Stimulated activated CD4-positive, alpha-beta T cell treated with anti-CD3 and anti-CD28 coated beads, Interleukin-4, amount 100 ng/mL, for 1 hour (primary cell): ENCODE measurements at regions not wholly inside any gene's neighbourhood (a gene's known extent, or its start where the extent isn't known, plus 50 kb on each side); places are given as distances from the start of the nearest gene placed in this dataset.
"Not testable (repeated sequence)": the region's sequence is repeated elsewhere in the genome, so short reads cannot be mapped to it uniquely, and the experiment has no call there.

Experiments used
- DNase-seq: peaks from one replicate; pipeline ENCODE4 v3.0.0-alpha.2; 2020

DNA sequence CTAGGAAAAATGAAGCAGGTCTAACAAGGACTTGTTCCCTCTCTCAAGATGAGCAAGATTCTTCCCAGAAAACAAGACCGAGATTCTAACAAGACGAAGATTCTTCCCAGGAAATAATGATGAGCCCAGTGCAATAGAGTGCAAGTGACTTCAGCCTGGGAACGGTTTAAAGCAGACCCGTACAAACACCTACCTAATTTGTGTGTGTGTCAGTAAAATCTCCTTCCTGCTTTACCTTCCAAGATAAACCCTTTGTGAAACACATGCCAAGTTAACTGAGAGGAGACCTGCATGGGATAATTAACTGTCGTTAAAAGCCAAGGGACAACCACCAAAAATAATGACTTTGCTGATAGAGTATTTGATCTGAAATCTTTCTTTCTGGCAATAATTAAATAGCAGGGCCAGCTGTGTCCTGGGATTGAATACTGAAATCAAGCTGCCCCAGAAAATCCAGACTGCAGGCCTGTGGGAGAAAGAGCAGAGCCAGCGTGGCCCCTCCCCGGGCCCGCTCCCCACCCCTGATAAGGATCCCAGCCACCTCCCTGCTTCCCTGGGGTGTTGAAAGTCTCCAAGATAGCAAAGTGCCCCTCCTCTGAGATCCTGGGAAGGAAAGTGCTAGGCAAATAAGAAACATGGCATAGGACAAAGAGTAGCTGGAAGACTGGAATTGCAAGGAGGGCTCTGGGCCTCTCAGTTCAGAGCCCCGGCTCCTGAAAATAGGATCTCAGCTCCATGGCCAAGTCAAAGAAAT lies 145.5 kb downstream of the CYP26B1 start:
- DNase-seq, result no peak

DNA sequence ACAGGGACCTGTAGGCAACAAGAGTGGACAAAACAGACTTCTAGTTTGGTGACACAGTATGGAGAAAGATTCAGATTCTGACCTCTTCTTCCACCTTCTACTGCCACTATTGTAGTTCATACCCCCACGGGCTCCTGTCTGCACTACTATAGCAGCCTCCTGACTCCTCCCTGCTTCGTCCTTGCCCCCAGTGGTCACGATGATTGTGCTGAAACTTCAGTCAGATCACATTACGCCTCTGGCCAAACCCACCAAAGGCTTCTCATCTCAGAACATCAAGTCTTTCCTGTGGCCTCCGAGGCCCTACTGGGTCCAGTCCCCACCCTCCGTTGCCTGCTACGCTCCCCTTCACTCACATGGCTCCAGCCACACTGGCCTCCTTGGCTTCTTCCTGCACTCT lies 147.6 kb downstream of the CYP26B1 start:
- DNase-seq, result no peak

DNA sequence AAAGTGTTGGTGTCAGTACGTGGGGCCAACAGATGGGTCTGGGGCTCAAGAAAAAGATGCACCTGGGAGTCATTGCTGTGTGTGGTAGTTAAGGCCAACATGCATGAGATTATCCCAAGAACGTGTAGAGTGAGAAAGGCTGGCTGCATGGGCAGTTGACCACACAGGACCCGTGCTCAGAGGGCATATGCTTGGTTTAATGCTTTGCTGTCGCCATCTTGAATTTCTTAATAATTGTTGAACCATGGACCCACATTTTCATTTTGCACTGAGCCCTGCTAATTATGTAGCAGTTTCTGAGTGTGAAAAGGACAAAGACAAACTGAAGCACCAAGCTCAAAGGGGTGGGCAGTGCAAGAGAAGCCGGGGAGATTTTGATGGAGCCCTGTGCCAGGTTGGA lies 148.1 kb downstream of the CYP26B1 start:
- DNase-seq, result no peak

DNA sequence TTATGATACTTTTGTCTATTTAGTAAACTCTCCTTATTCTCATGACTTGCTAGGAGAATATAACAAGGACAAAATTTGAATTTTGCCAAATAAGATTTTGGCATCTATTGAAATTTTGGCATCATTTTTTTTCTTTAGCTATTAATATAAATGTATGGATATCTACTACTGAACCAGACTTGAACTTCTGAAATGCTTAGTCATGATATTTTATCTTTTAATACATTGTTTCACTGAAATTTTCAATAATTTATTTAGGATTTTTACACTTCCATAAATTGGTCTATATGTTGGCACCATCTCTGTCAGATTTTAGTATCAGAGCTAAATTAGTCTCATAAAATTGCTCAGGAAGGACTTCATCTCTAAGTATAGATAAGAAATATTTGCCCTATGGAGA lies 149.8 kb downstream of the CYP26B1 start:
- no peak for DNase-seq

DNA sequence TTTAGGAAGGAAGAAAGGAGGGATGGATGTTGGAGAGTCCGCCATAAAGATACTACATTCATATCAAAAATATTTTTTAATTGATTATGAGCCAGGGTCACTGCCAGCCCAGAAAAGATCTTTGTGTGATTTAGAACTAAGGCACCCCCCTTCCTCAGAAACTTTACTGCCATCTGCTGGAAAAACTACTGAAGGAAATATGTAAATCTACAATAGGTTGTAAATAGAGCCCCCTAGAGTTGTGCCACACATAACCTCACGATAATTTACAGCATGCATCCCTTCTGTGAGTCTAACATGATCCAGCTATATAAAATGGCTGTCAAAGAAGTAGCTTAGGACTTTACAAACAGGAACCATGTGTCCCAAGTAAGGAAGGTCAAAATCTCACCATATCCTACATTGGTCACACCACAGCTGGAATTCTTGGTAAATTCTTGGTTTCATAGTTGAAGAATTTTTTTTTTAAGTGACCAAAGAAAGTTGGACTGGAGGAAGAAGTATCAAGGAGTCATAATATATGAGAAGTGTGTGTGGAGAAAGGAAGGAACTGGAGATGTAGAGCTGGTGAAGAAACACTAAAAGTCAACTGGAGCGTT lies 152.5 kb downstream of the CYP26B1 start:
- no peak for DNase-seq

DNA sequence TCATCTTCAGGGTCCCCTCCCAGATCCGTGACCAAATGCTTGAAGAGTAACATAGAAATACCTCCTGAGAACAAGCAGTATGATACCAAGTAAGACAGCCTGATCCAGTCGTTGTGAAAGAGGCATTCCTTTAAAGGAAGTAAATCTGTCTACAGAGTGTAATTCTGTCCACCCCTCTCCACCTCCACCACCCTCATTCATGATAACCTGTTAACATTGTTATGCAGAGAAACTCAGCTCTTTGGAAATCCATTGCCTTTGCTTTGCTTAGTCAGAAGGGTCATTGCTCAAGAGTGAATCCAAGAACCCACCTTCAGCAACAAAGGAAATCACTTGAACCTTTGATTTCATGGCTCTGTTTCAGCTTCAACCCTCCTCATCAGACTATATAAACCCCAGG lies 155.6 kb downstream of the CYP26B1 start:
- no peak for DNase-seq

DNA sequence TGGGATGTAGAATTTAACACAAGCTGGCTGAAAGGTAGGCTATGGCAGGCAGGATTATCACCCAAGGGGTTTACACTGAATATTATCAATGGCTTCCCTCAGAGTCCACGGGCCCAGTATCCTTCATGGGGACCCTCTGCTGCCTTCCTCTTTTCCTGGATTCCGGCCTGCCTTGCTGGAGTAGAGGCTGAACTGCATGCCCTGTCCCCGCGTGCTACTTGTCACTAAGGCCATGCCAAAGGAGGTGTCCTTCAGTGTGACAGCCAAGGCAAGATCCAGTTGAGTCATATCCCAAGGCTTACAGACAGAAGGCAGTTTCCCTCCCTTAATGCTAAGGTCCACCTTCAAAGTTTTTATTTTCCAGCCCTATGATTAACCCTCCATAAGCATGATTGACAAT lies 156.3 kb downstream of the CYP26B1 start:
- no peak for DNase-seq

DNA sequence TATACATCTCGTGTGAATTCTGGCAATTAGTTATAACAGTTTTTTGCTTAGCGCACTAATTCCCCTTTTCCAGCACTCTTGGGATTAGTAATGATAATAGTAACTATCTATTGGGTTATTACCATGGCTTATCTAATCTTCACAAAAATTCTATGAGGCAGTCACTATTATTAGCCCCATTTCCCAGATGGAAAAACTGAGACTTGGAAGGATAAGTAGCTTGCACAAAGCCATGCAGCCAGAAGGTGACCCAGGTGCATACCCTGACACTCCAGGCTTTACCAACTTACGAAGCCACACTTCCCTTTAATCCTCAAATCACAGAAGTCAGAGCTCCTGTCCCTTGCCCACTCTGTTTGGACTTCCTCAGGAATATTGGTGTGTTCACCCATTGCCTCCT lies 156.8 kb downstream of the CYP26B1 start:
- DNase-seq, result no peak

DNA sequence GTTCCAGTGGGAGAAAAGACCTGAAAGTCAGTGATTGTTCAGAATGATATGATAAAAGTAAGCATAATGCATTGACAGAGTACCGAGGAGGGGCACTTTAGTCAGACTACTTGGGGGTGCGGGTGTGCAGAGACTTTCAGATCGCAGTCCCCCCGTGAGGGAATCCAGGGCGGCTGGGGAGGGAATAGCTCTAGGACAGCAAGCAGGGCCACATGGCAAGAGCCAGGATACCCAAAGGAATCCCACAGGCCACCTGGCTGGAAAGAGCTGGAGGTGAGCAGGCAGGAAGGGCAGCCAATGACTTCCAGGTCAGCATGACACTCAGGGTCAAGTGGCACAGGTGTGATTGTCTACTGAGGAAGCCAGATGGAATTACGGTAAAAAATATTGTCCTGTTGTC lies 157.5 kb downstream of the CYP26B1 start:
- no peak for DNase-seq

DNA sequence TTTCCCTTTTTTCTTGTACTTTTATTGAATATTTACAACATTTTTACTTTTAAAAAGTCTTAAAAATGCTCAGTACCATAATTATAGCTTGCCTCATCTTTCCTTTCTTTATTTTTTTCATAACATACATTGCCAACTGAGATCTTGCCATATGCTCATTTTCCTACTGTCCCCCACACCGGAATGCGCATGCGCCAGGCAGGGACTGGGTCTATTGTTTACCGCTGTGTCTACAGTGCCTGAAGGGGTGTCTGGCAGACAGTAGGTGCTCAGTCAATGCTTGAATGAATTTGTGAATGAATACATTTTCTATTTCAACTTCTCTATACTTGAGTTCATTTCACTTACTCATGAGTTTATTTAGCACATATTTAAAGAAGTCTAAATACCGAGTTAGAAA lies 158.0 kb downstream of the CYP26B1 start:
- DNase-seq, result no peak

DNA sequence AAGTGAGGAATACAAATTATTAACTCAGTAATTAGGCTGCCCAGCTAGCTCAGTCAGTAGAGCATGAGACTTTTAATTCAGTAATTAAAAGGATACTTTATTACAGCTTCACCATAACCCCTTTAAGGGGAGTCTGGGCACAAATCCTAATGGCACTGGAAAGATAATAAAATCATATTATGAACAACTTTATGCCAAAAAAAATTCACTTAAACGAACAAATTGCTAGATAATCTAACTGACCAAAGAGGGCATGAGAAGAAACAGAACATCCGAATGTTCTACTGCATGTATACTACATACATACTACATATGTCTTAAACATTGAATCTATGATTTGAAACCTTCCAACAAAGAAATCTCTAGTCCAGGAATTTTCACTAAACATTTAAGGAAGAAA lies 159.5 kb downstream of the CYP26B1 start:
- no peak for DNase-seq

DNA sequence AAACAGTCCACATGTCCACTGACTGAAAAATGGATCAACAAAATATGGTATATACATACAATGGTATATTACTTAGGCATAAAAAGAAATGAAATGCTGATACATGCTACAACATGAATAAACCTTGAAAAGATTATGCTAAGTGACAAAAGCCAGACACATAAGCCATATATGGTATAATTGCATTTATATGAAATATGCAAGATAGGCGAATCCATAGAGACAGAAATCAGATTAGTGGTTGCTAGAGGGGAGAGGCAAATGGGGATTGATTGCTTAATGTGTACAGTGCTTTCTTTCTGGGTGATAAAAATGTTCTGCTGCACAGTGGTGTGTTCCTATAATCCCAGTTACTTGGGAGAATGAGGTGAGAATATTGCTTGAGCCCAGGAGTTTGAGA lies 171.0 kb downstream of the CYP26B1 start:
- DNase-seq, result no peak

DNA sequence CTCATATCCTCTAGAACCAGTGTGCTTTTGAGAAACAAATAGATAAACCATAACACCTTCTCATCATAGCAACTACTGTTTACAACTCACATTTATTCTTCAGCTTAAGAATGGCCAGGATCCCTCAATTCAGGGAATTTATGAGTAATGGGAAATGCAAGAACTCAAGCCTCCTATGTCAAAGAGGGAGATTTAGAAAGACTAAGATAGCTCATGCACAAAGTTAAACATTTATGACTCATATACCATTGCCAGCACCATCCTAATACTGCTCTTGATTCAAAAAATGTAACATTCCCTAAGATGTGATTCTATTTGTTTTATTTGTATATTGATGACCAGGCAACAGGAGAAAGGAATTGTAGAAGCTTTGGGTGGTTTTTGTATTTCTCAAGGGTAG lies 172.8 kb downstream of the CYP26B1 start:
- DNase-seq, result no peak

DNA sequence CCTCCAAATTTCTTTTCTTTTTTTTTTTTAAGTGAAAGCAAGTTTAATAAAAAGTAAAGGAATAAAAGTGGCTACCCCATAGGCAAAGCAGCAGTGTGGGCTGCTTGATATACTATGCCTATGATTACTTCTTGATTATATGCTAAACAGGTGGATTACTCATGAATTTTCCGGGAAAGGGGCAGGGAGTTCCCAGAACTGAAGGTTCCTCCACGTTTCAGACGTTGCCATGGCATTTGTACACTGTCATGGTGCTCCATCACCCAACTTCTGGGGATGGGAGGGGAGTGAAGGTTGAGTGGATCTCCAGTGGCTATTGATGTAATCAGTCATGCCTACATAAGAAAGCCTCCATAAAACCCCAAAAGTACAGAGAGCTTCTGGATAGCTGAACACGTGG lies 176.2 kb downstream of the CYP26B1 start:
- no peak for DNase-seq

DNA sequence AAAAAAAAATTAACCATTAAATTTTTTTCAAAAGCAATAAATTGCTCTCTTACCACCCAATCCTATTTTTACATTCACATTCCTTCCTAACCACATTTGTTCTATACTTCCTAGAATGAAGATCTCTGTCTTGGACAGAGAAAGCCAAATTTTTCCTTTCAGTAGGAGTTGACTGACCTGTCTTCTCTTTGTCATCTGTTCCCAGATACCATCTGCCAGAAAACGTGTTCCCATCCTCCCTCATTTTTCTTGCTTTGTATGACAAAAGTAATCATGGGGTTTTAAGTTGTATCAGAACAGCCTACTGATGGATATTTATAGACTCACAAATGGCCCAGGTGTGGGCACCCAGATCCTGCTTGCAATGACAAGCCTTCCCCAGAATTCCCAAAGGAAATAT lies 182.1 kb downstream of the CYP26B1 start:
- DNase-seq, result no peak

DNA sequence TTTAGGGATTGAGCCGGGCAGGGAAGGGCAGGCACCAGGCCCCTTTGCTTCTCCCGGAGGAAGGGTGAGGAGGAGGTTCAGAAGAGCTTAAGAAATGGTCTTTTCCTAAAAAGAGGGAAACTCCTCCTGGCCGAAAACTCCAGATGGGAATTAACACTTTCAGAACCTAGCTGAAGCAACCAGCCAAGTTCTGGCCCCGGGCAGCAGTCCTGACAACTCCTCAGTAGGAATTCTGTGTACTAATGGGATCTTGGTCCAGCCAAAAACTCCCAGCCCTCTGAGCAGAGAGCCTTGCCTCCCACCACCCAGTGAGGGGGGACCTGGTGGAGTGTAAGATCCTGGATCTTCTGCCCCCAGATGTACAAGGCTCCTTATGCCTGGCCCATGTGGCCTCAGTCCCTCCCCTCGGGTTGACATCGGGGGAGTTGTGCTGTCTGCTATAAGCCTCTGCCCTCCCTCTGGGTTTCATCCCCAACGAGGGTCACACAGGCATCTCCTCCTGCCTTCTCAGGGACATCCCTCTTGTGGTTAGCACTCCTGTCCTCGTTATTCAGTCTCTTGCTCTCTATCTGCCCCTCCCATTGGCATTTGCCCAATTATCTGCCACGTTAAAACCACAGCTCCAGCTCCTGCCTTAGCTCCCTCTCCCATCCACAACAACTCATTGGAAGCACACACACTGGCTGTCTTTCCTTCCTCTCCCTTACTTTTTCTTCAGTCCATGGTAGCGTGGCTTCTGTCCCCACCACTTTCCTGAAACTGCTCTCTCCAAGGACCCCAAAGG lies 184.6 kb downstream of the CYP26B1 start:
- DNase-seq, result no peak

DNA sequence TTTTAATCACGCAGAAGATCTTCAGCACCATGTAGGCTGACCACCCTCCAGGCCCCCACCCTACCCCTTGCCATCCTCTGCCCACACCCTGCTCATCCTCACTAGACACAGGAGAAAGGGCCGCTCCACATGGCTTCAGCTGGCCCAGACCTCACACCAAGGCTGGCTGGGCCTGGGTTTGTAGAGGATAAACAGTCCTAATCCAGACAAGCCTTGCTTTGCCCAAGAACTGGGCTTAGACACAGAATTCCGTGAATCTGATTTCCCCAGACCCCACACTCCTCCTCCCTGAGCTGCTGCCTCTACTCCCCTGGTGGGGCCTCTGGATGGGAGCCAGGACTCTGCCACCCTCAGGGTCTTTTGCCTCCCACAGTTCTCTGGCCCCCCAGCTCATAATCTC lies 185.3 kb downstream of the CYP26B1 start:
- DNase-seq, result no peak

DNA sequence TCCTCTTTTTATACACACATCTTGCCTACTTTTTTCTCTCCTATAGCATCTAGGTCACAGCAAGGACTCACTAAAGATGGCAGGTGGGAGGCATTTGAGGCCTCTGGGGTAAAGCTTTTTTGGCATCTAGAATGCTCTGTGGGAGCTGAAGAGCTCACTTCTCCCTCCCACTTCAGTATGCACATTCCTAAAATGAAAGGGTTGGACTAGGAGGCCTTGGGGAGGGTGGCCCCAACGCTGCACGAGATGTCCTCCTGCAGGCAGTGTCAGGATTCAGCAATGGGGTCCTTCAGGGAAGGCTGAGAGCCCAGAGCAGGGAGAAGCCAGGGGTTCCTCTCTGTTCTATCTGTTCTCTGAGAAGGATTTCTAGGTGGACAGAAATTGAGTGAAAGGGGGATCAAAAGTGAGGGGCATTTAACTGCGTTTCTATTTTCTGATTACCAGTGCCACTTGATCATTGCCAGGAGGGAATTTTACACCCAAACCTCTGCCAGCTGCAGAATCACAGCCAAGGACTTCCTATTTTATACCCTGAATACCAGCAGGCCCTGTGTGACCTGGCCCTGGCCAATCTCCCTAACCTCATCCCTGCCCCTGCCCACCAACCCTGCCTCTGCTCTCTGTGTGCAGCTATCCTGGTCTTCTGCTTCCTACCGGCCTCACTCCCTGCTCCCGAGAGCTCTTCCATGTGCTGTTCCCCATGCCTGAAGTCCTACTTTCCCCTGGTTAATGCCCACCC lies 186.2 kb downstream of the CYP26B1 start:
- DNase-seq, result no peak

DNA sequence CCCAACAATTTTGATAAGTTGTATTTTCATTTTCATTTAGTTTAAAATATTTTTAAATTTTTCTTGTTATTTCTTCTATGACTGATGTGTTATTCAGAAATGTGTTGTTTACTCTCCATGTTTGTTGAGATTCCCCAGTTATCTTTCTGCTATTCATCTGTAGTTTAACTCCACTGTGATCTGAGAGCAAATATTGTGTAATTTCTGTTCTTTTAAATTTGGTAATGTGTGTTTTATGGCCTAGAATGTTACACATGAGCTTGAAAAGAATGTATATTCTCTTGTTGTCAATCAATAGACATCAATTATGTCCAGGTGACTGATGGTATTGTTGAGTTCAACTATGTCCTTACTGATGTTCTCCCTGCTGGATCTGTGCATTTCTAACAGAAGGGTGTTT lies 188.2 kb downstream of the CYP26B1 start:
- DNase-seq, result no peak

DNA sequence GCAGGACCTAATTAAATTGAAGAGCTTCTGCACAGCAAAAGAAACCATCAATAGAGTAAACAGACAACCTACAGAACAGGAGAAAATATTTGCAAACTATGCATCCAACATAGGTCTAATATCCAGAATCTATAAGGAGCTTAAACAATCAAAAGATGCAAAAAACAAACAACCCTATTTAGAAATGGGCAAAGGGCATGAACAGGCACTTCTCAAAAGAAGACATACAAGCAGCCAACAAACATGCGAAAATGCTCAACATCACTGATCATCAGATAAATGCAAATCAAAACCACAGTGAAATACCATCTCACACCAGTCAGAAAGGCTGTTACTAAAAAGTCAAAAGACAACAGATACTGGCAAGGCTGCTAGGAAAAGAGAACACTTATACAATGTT lies 189.2 kb downstream of the CYP26B1 start:
- not testable (repeated sequence) for DNase-seq

DNA sequence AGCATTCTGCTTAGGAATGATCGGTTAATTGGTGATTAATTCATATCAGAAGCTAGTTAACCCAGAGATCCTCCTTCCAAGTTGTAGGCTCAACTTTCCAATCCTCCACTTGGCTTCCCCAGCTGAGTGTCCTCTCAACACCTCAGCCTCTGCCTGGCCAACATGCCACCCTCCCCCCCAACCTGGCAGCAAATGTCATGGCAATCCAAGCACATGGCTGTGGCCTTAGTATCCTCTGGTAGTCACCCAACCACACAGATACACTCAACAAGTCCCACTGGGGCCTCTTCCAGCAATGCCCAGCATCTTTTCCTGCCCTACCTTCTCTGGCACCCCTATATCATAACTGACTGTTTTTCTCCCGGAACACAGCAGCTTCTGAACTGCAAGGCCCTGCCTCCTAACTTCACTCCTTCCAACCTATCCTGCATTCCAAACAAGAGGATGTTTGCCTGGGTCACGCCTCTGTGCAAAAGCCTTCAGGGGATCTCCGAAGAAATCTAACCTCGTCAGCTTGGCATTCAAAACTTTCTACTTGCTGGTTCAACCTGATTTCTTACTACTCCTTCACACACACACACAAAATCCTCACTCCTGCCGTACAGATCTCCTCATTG lies 195.0 kb downstream of the CYP26B1 start:
- DNase-seq, result no peak

DNA sequence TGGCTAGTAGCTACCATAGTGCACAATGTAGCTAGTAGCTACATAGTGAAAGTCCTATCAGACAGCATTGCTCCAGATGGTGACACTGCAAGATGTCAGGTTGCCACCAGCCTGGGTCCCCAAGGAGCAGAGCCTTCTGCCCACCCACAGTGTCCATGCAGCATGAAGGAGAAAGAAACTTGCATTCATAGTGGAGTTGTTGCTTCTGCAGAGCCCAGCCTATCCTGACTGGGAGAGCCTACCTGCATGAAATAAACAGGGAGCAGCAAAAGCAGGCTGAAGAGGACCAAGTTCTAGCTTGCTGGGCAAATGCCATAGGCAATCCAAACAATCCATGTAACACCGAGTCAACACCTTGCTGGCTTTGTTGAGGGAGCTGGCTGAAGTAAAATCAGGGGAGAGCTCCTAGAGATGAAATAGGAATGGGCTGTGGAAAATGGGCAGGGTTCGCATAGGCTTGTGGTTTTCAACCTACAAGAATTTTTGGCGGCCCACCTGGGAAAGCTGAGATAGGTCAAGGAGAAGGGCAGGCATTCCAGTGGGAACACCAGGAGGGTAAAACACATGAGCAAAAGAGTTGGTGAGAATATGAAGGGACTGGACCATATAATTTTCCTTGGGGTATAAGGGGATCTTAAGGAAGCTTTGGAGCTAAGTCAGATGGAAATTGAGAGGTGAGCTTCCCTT lies 195.8 kb downstream of the CYP26B1 start:
- no peak for DNase-seq

DNA sequence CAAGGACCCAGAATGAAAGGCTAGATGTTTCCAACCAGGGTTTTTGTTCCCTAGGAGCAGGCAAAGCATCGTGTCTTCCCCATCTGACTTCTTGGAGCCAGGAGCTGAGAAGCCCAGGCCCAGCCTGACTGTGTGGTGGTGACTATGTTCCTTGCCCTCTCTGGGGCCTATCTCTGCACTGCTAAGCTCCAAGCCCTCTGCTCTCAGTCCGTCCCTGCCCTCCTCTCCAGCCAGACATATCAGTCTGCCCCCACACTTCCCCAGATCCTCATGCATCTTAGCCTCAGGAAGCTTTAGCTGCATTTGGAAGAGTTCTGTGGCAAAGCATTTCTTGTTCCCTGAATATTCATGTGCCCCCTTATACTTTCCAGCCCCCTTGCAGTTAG lies 196.6 kb downstream of the CYP26B1 start:
- DNase-seq, result no peak
